ENCODE measurements at regions not wholly inside any gene's neighbourhood (a gene's known extent, or its start where the extent isn't known, plus 50 kb on each side); places are given as distances from the start of the nearest gene placed in this dataset.

DNA sequence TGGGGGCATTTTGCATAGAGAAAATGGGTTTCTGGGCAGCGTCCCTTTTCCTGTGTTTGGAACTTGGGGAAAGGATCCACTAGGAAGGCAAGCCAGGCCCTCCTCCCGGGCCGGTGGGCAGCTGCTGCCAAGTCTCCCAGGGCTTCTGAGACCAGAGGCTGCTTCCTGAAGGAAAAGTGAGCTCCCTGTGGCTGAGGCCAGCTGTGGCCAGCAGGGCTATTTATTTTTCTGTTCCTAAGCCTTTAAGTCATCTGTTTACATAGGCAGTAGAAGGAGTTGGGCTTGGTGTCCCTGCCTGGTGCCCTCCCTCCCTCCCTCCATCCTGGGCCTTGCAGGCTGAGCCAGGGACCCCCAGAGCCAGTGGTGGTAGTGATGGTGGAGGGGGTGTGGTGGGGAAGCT lies 70.5 kb upstream of the COL13A1 start:
- no peaks in the 10 kb centered on the region for H3K36me3 ChIP-seq (ENCODE audit: insufficient read depth, low read length, poor library complexity, severe bottlenecking)
- TF ChIP-seq EZH2 (IDR thresholded peaks at IDR 0.05; ENCODE audit: borderline replicate concordance, low read depth, low read length, poor library complexity, severe bottlenecking), result no peak
- TF ChIP-seq, protein P1, sequence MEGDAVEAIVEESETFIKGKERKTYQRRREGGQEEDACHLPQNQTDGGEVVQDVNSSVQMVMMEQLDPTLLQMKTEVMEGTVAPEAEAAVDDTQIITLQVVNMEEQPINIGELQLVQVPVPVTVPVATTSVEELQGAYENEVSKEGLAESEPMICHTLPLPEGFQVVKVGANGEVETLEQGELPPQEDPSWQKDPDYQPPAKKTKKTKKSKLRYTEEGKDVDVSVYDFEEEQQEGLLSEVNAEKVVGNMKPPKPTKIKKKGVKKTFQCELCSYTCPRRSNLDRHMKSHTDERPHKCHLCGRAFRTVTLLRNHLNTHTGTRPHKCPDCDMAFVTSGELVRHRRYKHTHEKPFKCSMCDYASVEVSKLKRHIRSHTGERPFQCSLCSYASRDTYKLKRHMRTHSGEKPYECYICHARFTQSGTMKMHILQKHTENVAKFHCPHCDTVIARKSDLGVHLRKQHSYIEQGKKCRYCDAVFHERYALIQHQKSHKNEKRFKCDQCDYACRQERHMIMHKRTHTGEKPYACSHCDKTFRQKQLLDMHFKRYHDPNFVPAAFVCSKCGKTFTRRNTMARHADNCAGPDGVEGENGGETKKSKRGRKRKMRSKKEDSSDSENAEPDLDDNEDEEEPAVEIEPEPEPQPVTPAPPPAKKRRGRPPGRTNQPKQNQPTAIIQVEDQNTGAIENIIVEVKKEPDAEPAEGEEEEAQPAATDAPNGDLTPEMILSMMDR (conservative IDR thresholded peaks at IDR 0.05; ENCODE audit: low read depth, low read length), result no peak
- H3K27ac ChIP-seq (ENCODE audit: low read depth, low read length, poor library complexity, severe bottlenecking), result no peak overlapping the region
- DNase-seq (ENCODE audit: low spot score), result no peak
- H3K9me3 ChIP-seq (ENCODE audit: low read depth, low read length, poor library complexity, severe bottlenecking), result no peaks in the 10 kb centered on the region
- CTCF ChIA-PET, result no interaction called here
- intact Hi-C loops (cut with micrococcal nuclease; ENCODE audit: unreplicated experiment), result no loop called here
- no peaks in the 10 kb centered on the region for H3K4me1 ChIP-seq (ENCODE audit: insufficient read depth, low read length, poor library complexity, severe bottlenecking)
- no peaks in the 10 kb centered on the region for H3K27me3 ChIP-seq (replicated peaks; ENCODE audit: insufficient read depth, low read depth, low read length, poor library complexity)
- POLR2A ChIA-PET (ENCODE audit: low non-redundant PET), result no interaction called here
- no peak overlapping the region for H3K4me3 ChIP-seq (ENCODE audit: low read depth, low read length, poor library complexity, severe bottlenecking)
- BruUV-seq (replicated peaks), result no TSS peak

- intact Hi-C loops (cut with micrococcal nuclease; ENCODE audit: unreplicated experiment), result no loop called here
- no peak overlapping the region for H3K4me3 ChIP-seq (ENCODE audit: low read depth, low read length, poor library complexity, severe bottlenecking)
- no peaks in the 10 kb centered on the region for H3K27me3 ChIP-seq (replicated peaks; ENCODE audit: insufficient read depth, low read depth, low read length, poor library complexity)
- no peaks in the 10 kb centered on the region for H3K36me3 ChIP-seq (ENCODE audit: insufficient read depth, low read length, poor library complexity, severe bottlenecking)
- no peaks in the 10 kb centered on the region for H3K9me3 ChIP-seq (ENCODE audit: low read depth, low read length, poor library complexity, severe bottlenecking)
- no peak for DNase-seq (ENCODE audit: low spot score)
- no peak overlapping the region for H3K27ac ChIP-seq (ENCODE audit: low read depth, low read length, poor library complexity, severe bottlenecking)
- TF ChIP-seq, protein P1 (conservative IDR thresholded peaks at IDR 0.05; ENCODE audit: low read depth, low read length), result no peak
- TF ChIP-seq EZH2 (IDR thresholded peaks at IDR 0.05; ENCODE audit: borderline replicate concordance, low read depth, low read length, poor library complexity, severe bottlenecking), result no peak
- ChIA-PET POLR2A (ENCODE audit: low non-redundant PET) (no interaction called here), CTCF (no interaction called here)
- BruUV-seq (replicated peaks), result no TSS peak
- H3K4me1 ChIP-seq (ENCODE audit: insufficient read depth, low read length, poor library complexity, severe bottlenecking), result no peaks in the 10 kb centered on the region
Observed at GRCh38 chr10:69731698-69732097, 70.0 kb upstream of the COL13A1 start.

GRCh38 chr10:69732147-69732825 lies 69.4 kb upstream of the COL13A1 start:
- POLR2A ChIA-PET (ENCODE audit: low non-redundant PET), result no interaction called here
- no peaks in the 10 kb centered on the region for H3K27me3 ChIP-seq (replicated peaks; ENCODE audit: insufficient read depth, low read depth, low read length, poor library complexity)
- H3K27ac ChIP-seq (ENCODE audit: low read depth, low read length, poor library complexity, severe bottlenecking), result no peak overlapping the region
- BruUV-seq (replicated peaks), result no TSS peak
- H3K4me3 ChIP-seq (ENCODE audit: low read depth, low read length, poor library complexity, severe bottlenecking), result no peak overlapping the region
- TF ChIP-seq, protein P1 (conservative IDR thresholded peaks at IDR 0.05; ENCODE audit: low read depth, low read length), result no peak
- TF ChIP-seq EZH2 (IDR thresholded peaks at IDR 0.05; ENCODE audit: borderline replicate concordance, low read depth, low read length, poor library complexity, severe bottlenecking), result no peak
- intact Hi-C loops (cut with micrococcal nuclease; ENCODE audit: unreplicated experiment), result no loop called here
- H3K9me3 ChIP-seq (ENCODE audit: low read depth, low read length, poor library complexity, severe bottlenecking), result no peaks in the 10 kb centered on the region
- no peaks in the 10 kb centered on the region for H3K36me3 ChIP-seq (ENCODE audit: insufficient read depth, low read length, poor library complexity, severe bottlenecking)
- no peaks in the 10 kb centered on the region for H3K4me1 ChIP-seq (ENCODE audit: insufficient read depth, low read length, poor library complexity, severe bottlenecking)
- DNase-seq (ENCODE audit: low spot score), result no peak
- CTCF ChIA-PET, result no interaction called here
